ENCODE measurements at regions not wholly inside any gene's neighbourhood (a gene's known extent, or its start where the extent isn't known, plus 50 kb on each side); places are given as distances from the start of the nearest gene placed in this dataset.
"Not testable (repeated sequence)": the region's sequence is repeated elsewhere in the genome, so short reads cannot be mapped to it uniquely, and the experiment has no call there.

GRCh38 chr4:3879681-3880614 lies 113.8 kb downstream of the ADRA2C start:
- ATAC-seq, result peak; percentile 19; the same call in 2 of the 3 replicates
- no peak for TF ChIP-seq SNAI2 (CRISPR knock-in tag; IDR thresholded peaks at IDR 0.05)
- TF ChIP-seq PATZ1 (CRISPR knock-in tag; IDR thresholded peaks at IDR 0.05; ENCODE audit: borderline replicate concordance), result no peak
- TF ChIP-seq PPARA (CRISPR knock-in tag; IDR thresholded peaks at IDR 0.05; ENCODE audit: borderline replicate concordance), result no peak
- no peak for TF ChIP-seq CSDC2 (CRISPR knock-in tag; IDR thresholded peaks at IDR 0.05)
- TF ChIP-seq CSRNP3 (CRISPR knock-in tag; IDR thresholded peaks at IDR 0.05), result no peak

GRCh38 chr4:3880615-3881120 lies 114.5 kb downstream of the ADRA2C start:
- TF ChIP-seq POU6F1 (CRISPR knock-in tag; IDR thresholded peaks at IDR 0.05; ENCODE audit: borderline replicate concordance, low read depth), result no peak
- TF ChIP-seq TSHZ2 (CRISPR knock-in tag; IDR thresholded peaks at IDR 0.05), result no peak
- no peak for TF ChIP-seq ZNF8 (CRISPR knock-in tag; IDR thresholded peaks at IDR 0.05)
- no peak for TF ChIP-seq GLIS3 (CRISPR knock-in tag; IDR thresholded peaks at IDR 0.05)
- no peak for TF ChIP-seq ESRRG (CRISPR knock-in tag; IDR thresholded peaks at IDR 0.05)
- TF ChIP-seq CSDC2 (CRISPR knock-in tag; IDR thresholded peaks at IDR 0.05), result no peak
- no peak for TF ChIP-seq TCF4 (CRISPR knock-in tag; IDR thresholded peaks at IDR 0.05; ENCODE audit: borderline replicate concordance)
- TF ChIP-seq BACH2 (CRISPR knock-in tag; IDR thresholded peaks at IDR 0.05; ENCODE audit: borderline replicate concordance), result no peak
- TF ChIP-seq SNAI2 (CRISPR knock-in tag; IDR thresholded peaks at IDR 0.05), result no peak
- no peak for TF ChIP-seq ISL1 (CRISPR knock-in tag; IDR thresholded peaks at IDR 0.05)
- no peak for TF ChIP-seq PATZ1 (CRISPR knock-in tag; IDR thresholded peaks at IDR 0.05; ENCODE audit: borderline replicate concordance)
- no peak for TF ChIP-seq ARNTL (CRISPR knock-in tag; IDR thresholded peaks at IDR 0.05; ENCODE audit: borderline replicate concordance, low read depth)
- no peak for TF ChIP-seq ZNF565 (CRISPR knock-in tag; conservative IDR thresholded peaks at IDR 0.05; ENCODE audit: low read depth)
- peak; percentile 98 for ATAC-seq

GRCh38 chr4:3882316-3882885 lies 116.2 kb downstream of the ADRA2C start:
- ATAC-seq, result not testable (repeated sequence)

GRCh38 chr4:3884261-3884660 lies 118.1 kb downstream of the ADRA2C start:
- ATAC-seq, result not testable (repeated sequence)

- ATAC-seq, result not testable (repeated sequence)
Observed at GRCh38 chr4:3893590-3893989, 127.4 kb downstream of the ADRA2C start.

- ATAC-seq, result not testable (repeated sequence)
Observed at GRCh38 chr4:3894086-3894959, 128.1 kb downstream of the ADRA2C start.
